ENCODE measurements at regions not wholly inside any gene's neighbourhood (a gene's known extent, or its start where the extent isn't known, plus 50 kb on each side); places are given as distances from the start of the nearest gene placed in this dataset.

- no CpG with 5 or more reads among the region's 6 CpGs for WGBS (ENCODE audit: extremely low coverage, insufficient read length, low lambda C conversion rate)
- no peaks in the 10 kb centered on the region for H3K4me1 Mint-ChIP-seq
Observed at GRCh38 chr6:165092881-165093595, 216.4 kb downstream of the C6orf118 start.

More at GRCh38 chr6:165092881-165093595, 216.4 kb downstream of the C6orf118 start:
- Histone ChIP-seq H3K4me2 (ENCODE audit: insufficient read depth, insufficient read length, low read length) (no peak overlapping the region), H2BK5ac (ENCODE audit: insufficient read length, low read length) (no peak overlapping the region), H3K23me2 (ENCODE audit: insufficient read length, low read depth, low read length, poor library complexity, severe bottlenecking) (no peaks in the 10 kb centered on the region), H3T11ph (ENCODE audit: low read length) (no peak overlapping the region), H2BK15ac (ENCODE audit: low read depth, low read length) (no peak overlapping the region), H2AFZ (ENCODE audit: low read length) (no peak overlapping the region), H2BK120ac (ENCODE audit: low read depth, low read length, poor library complexity, severe bottlenecking) (no peak overlapping the region), H4K8ac (replicated peaks; ENCODE audit: insufficient read length, low read depth, low read length) (no peak overlapping the region), H3K23ac (ENCODE audit: insufficient read length, low read depth, low read length) (no peak overlapping the region), H2AK5ac (ENCODE audit: insufficient read length, low read length) (no peak overlapping the region), H4K5ac (ENCODE audit: insufficient read length, low read depth, low read length) (no peak overlapping the region), H2BK12ac (ENCODE audit: insufficient read length, low read depth, low read length) (no peak overlapping the region), H3K9ac (ENCODE audit: extremely low read depth, insufficient read length, low read length) (no peak overlapping the region), H3K79me2 (ENCODE audit: insufficient read depth, low read length) (no peaks in the 10 kb centered on the region), H3K27me3 (ENCODE audit: insufficient read depth, low read length) (no peaks in the 10 kb centered on the region), H3K56ac (ENCODE audit: insufficient read length, low read depth, low read length) (no peak overlapping the region), H3K9me3 (ENCODE audit: control insufficient read depth, low read depth, low read length) (no peaks in the 10 kb centered on the region), H3K14ac (ENCODE audit: insufficient read depth, low read length) (no peak overlapping the region), H3K18ac (ENCODE audit: insufficient read length, low read depth, low read length) (no peak overlapping the region), H3K4ac (ENCODE audit: low read depth, low read length) (no peak overlapping the region), H4K20me1 (ENCODE audit: control insufficient read depth, insufficient read depth, insufficient read length) (no peaks in the 10 kb centered on the region), H4K91ac (ENCODE audit: insufficient read length, low read depth, low read length) (no peak overlapping the region), H3K79me1 (ENCODE audit: insufficient read depth, low read depth, low read length, poor library complexity, severe bottlenecking) (no peaks in the 10 kb centered on the region), H3K4me1 (ENCODE audit: insufficient read depth, low read length) (no peaks in the 10 kb centered on the region), H3K27ac (ENCODE audit: insufficient read length, low read depth, low read length) (no peak overlapping the region), H2BK20ac (ENCODE audit: low read depth, low read length, poor library complexity, severe bottlenecking) (no peak overlapping the region)
- Mint-ChIP-seq H3K27me3 (ENCODE audit: low read depth) (no peaks in the 10 kb centered on the region), H3K9me3 (peaks cover 26 to 32% of the 10 kb centered on the region in 2 experiments), H3K27ac (no peak overlapping the region; a peak in 1 of 7 replicates), H3K36me3 (ENCODE audit: insufficient read depth in 1 of 3, low read depth in 3 of 3) (peaks cover 2 to 29% (median 13%) of the 10 kb centered on the region in 3 experiments; a peak in 6 of 7 replicates), H3K4me3 (no peak overlapping the region)
- DNase-seq: no peak
- no peak for TF ChIP-seq CTCF (conservative IDR thresholded peaks at IDR 0.05)

All from H9 (cell line).